ENCODE measurements at regions not wholly inside any gene's neighbourhood (a gene's known extent, or its start where the extent isn't known, plus 50 kb on each side); places are given as distances from the start of the nearest gene placed in this dataset.

- in situ Hi-C loops (cut with HindIII; ENCODE audit: low sequenced_read_pairs), result no loop called here
These were observed 302.7 kb upstream of the KCNMB2 start for GRCh38 chr3:178233371-178234071.

- in situ Hi-C loops (cut with HindIII; ENCODE audit: low sequenced_read_pairs), result no loop called here
These were observed 299.5 kb upstream of the KCNMB2 start for GRCh38 chr3:178236555-178237277.

- in situ Hi-C loops (cut with HindIII; ENCODE audit: low sequenced_read_pairs), result no loop called here
These were observed 298.1 kb upstream of the KCNMB2 start for GRCh38 chr3:178238179-178238578.

DNA sequence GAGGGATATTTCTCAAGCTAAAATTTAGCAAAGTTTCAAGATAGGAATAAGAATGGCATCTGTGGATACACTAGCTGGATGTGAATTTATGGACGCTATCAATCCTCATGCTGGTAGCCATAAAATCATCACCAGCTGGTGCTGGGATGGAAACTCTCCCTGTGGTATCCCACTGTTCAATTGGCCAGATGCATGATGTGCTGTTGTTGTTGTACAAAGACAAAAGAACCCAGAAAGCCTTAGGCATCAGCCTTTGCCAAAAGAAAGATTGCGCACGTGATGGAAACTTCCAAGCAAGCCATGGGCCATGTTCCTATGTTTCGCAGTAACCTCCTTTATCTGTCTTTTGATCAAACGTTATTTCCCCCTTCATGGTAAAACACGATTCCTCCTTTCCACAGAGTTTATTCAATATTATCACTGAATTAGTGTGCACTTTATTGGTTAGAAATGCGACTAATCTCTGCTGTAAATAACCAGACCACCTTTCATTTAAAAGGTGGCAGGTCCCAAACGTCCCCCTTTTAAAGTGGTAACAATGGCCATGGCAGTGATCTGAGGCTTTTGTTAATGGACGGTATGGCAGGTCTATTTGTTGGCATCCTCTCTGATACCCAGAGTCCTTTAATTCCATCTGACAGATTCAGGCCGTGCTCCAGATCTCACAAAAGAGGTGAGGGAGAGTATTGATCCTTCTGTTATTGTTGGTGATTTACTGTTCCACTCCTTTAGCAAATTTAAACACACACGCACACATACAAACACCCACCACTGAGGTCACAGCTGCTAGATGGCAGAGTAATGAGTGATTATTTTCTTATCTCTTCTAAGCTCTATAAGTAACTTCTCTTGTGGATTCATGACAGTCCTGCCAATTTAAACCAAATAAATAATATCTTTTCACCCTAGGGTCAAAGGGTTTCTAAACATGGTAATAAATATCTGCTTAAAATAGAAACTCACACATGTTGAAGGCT lies 291.2 kb upstream of the KCNMB2 start:
- in situ Hi-C loops (cut with HindIII; ENCODE audit: low sequenced_read_pairs), result no loop called here

GRCh38 chr3:178246004-178246403 lies 290.2 kb upstream of the KCNMB2 start:
- in situ Hi-C loops (cut with HindIII; ENCODE audit: low sequenced_read_pairs), result no loop called here

GRCh38 chr3:178255315-178255714 lies 280.9 kb upstream of the KCNMB2 start:
- in situ Hi-C loops (cut with HindIII; ENCODE audit: low sequenced_read_pairs), result no loop called here

DNA sequence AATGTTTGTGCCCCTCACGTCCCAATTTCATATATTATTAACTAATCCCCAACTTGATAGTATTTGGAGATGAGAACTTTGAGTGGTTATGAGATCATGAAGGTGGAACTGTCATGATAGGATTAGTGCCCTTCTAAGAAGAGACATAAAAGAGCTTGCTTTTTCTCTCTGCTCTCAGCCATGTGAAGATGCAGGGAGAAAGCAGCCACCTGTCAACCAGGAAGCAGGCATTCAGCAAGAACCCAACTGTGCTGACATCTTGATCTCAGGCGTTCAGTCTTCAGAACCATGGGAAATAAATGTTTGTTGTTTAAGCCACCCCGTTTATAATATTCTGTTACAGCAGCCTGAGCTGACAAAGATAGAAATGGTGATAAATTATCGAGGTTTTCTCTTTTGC lies 278.7 kb upstream of the KCNMB2 start:
- in situ Hi-C loops (cut with HindIII; ENCODE audit: low sequenced_read_pairs), result no loop called here

- in situ Hi-C loops (cut with HindIII; ENCODE audit: low sequenced_read_pairs), result no loop called here
These were observed 278.1 kb upstream of the KCNMB2 start for GRCh38 chr3:178258121-178258520.

DNA sequence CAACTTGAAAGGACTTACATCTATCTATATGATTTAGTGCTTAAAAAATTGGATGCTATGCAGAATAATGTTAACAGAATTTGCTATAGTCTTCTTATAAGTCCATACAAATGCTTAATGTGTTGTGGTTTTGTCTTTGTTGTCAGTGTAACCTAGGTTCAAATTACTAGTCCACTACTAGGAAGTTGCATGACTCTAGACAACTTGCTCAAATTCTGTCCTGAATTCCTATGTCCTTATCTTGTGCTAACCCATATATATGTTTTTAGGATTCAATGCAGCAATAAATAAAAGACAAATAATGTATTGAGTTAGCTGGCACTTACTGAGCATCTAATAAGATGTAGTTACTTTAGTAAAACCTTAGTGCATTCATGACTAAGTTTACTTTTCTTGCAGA lies 276.5 kb upstream of the KCNMB2 start:
- in situ Hi-C loops (cut with HindIII; ENCODE audit: low sequenced_read_pairs), result no loop called here

GRCh38 chr3:178260887-178261565 lies 275.2 kb upstream of the KCNMB2 start:
- in situ Hi-C loops (cut with HindIII; ENCODE audit: low sequenced_read_pairs), result no loop called here

- in situ Hi-C loops (cut with HindIII; ENCODE audit: low sequenced_read_pairs), result no loop called here
These were observed 272.9 kb upstream of the KCNMB2 start for GRCh38 chr3:178263236-178263916.

DNA sequence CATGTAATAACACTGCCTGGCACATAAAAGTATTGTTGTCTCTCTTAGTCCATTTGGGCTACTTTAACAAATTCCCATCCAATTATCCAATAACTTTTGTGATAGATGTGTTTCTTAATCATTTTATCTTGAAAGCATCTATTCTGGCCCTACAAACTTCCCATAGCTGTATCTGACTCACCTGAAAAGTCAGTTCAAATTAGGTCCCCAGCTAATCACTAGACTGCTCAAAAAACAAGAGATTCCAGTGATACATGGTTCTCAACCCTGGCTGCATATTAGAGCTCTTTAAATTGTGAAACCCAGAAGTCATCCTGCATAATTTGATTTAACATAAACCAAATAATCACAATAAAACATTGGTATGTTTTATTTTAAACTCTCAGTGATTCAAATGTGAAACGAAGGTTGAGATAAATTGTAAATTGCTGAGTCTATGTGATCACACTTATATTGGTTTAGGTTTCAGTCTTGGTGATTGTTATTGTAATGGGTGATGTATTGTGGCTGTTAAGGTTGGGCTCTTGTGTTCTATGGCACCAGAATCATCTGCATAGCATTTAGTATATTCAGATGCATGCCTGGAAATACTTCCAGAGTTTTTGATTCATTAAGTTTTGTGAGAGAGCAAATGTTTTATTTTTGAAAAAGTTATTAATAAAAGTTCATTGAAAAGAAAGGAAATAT lies 268.9 kb upstream of the KCNMB2 start:
- in situ Hi-C loops (cut with HindIII; ENCODE audit: low sequenced_read_pairs), result no loop called here

GRCh38 chr3:178270838-178271237 lies 265.4 kb upstream of the KCNMB2 start:
- in situ Hi-C loops (cut with HindIII; ENCODE audit: low sequenced_read_pairs), result no loop called here

GRCh38 chr3:178271740-178272387 lies 264.4 kb upstream of the KCNMB2 start:
- in situ Hi-C loops (cut with HindIII; ENCODE audit: low sequenced_read_pairs), result no loop called here

DNA sequence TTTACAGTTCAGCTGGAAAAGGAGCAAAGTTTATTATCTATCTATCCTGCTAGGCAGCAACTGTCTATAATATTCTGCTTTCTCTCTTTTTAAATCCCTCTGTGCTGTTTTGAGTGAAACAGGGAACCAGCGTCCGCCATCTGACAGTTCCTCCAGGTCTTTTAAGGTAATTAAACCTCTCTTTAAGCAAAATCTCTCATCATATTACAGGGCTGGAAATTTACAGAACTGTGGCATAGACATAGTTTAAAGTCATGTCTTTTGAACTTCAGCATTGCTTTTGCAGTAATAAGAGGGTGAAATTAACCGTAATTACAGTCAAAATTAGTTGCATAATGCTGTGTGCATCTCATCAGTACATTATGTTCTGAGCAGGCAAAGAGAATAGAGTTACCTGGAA lies 263.4 kb upstream of the KCNMB2 start:
- in situ Hi-C loops (cut with HindIII; ENCODE audit: low sequenced_read_pairs), result no loop called here

- in situ Hi-C loops (cut with HindIII; ENCODE audit: low sequenced_read_pairs), result no loop called here
These were observed 261.5 kb upstream of the KCNMB2 start for GRCh38 chr3:178274711-178275110.

- in situ Hi-C loops (cut with HindIII; ENCODE audit: low sequenced_read_pairs), result no loop called here
These were observed 260.9 kb upstream of the KCNMB2 start for GRCh38 chr3:178275311-178275710.

- in situ Hi-C loops (cut with HindIII; ENCODE audit: low sequenced_read_pairs), result no loop called here
These were observed 260.4 kb upstream of the KCNMB2 start for GRCh38 chr3:178275793-178276192.

GRCh38 chr3:178277605-178278004 lies 258.6 kb upstream of the KCNMB2 start:
- in situ Hi-C loops (cut with HindIII; ENCODE audit: low sequenced_read_pairs), result no loop called here

All from DLD1 (cell line).